ENCODE measurements at regions not wholly inside any gene's neighbourhood (a gene's known extent, or its start where the extent isn't known, plus 50 kb on each side); places are given as distances from the start of the nearest gene placed in this dataset.

- intact Hi-C loops (cut with micrococcal nuclease): no loop called here
- WGBS, 2 experiments (ENCODE audit: extremely low coverage in 2 of 2, insufficient read length in 1 of 2): no CpG with 5 or more reads among the region's 6 CpGs
- H3K23ac ChIP-seq (ENCODE audit: low read depth, low read length): no peak overlapping the region
These were observed 64.0 kb upstream of the ARHGAP5 start for GRCh38 chr14:32013083-32013482.

More at GRCh38 chr14:32013083-32013482, 64.0 kb upstream of the ARHGAP5 start:
- BruUV-seq (replicated peaks): no TSS peak
- no peak overlapping the region for H2BK120ac ChIP-seq (ENCODE audit: low read depth, low read length)
- no peak overlapping the region for H3K14ac ChIP-seq (replicated peaks; ENCODE audit: low read depth, low read length)
- peaks cover 4% of the 10 kb centered on the region for H3K27me3 ChIP-seq (ENCODE audit: control insufficient read depth, insufficient read depth, low read length)
- no peak overlapping the region for H3K4me3 ChIP-seq (ENCODE audit: insufficient read depth, low read depth, low read length)
- no peaks in the 10 kb centered on the region for H3K79me1 ChIP-seq (ENCODE audit: low read depth in 1 of 2, low read length in 2 of 2)
- in situ Hi-C loops (cut with MboI; ENCODE audit: low sequenced_read_pairs) (no loop called here), dilution Hi-C loops (cut with HindIII; ENCODE audit: low sequenced_read_pairs, unreplicated experiment) (no loop called here)
- no peak overlapping the region for H3K9ac ChIP-seq (ENCODE audit: low read depth, low read length)
- H3K4me2 ChIP-seq (ENCODE audit: low read depth, low read length): no peak overlapping the region
- no peak overlapping the region for H2BK20ac ChIP-seq (ENCODE audit: low read depth, low read length)
- DNase-seq (no peak), ATAC-seq (ENCODE audit: low read depth) (no peak)
- H3K18ac ChIP-seq (ENCODE audit: low read depth, low read length): no peak overlapping the region
- H3K9me3 ChIP-seq (ENCODE audit: control insufficient read depth, insufficient read depth, low read length): no peaks in the 10 kb centered on the region
- H3K4ac ChIP-seq (ENCODE audit: low read depth, low read length): no peak overlapping the region
- CTCF ChIA-PET: interaction anchor here (0.7 kb wide), 1 partner anchor 507 kb away, joined by 3 read pairs; no protein-coding TSS in a partner anchor
- H3K36me3 ChIP-seq (ENCODE audit: control insufficient read depth, insufficient read depth, low read length): no peaks in the 10 kb centered on the region
- POLR2A ChIA-PET (ENCODE audit: unreplicated experiment): no interaction called here
- H3K9me1 ChIP-seq (ENCODE audit: insufficient read depth, low read length): no peaks in the 10 kb centered on the region
- H3K4me1 ChIP-seq (ENCODE audit: control insufficient read depth, insufficient read depth, low read length): no peaks in the 10 kb centered on the region
- no peak overlapping the region for H4K5ac ChIP-seq (ENCODE audit: low read depth, low read length)
- H3K27ac ChIP-seq (ENCODE audit: insufficient read depth, low read length): no peak overlapping the region
- H4K8ac ChIP-seq (ENCODE audit: low read depth in 2 of 2, low read length in 2 of 2): no peak overlapping the region
- no peak overlapping the region for H4K91ac ChIP-seq (ENCODE audit: insufficient read depth, low read depth, low read length)
- H2AK5ac ChIP-seq (ENCODE audit: low read depth, low read length): no peak overlapping the region
- H2BK5ac ChIP-seq (ENCODE audit: low read depth, low read length, poor library complexity, severe bottlenecking): no peak overlapping the region
- no peak overlapping the region for H2AK9ac ChIP-seq (replicated peaks; ENCODE audit: low read depth, low read length, poor library complexity)
- peak overlapping the region; percentile 37 for H2AFZ ChIP-seq (replicated peaks; ENCODE audit: low read length, poor library complexity)
- H4K20me1 ChIP-seq (ENCODE audit: insufficient read depth, low read length): no peaks in the 10 kb centered on the region
- no peak overlapping the region for H3K56ac ChIP-seq (ENCODE audit: extremely low read depth, insufficient read depth, low read length)
- no peak for TF ChIP-seq CEBPB (IDR thresholded peaks at IDR 0.05; ENCODE audit: low read depth, low read length)
- TF ChIP-seq MAZ (IDR thresholded peaks at IDR 0.05; ENCODE audit: borderline replicate concordance, low read depth, low read length): no peak
- TF ChIP-seq RAD21 (IDR thresholded peaks at IDR 0.05; ENCODE audit: low read length): no peak
- TF ChIP-seq ELK1 (IDR thresholded peaks at IDR 0.05; ENCODE audit: borderline replicate concordance, low read depth, low read length): no peak
- TF ChIP-seq FOS (IDR thresholded peaks at IDR 0.05; ENCODE audit: low read depth, low read length): no peak
- TF ChIP-seq SMC3 (IDR thresholded peaks at IDR 0.05; ENCODE audit: low read depth, low read length): no peak
- no peak; the same call in 1 of the 2 replicates for TF ChIP-seq CTCF (conservative IDR thresholded peaks at IDR 0.05; ENCODE audit: low read depth, low read length)
- no peak overlapping the region for H2BK15ac ChIP-seq (ENCODE audit: low read depth, low read length)
